H9 (cell line): ENCODE measurements at regions not wholly inside any gene's neighbourhood (a gene's known extent, or its start where the extent isn't known, plus 50 kb on each side); places are given as distances from the start of the nearest gene placed in this dataset.

Source experiments
- DNase-seq: peaks from one replicate; pipeline ENCODE4 v3.0.0-alpha.2; 2017
- H2AFZ ChIP-seq: one replicate; pipeline ENCODE4 v1.6.1; 2013; ENCODE audit warnings: mild to moderate bottlenecking, low read length, control low read depth, moderate library complexity
- H2AK5ac ChIP-seq: 2 replicates; pipeline ENCODE4 v1.6.1; 2013; ENCODE audit warnings: low read length, control low read depth, mixed read lengths; ENCODE audit not compliant: insufficient read length
- H2BK120ac ChIP-seq: one replicate; pipeline ENCODE4 v1.6.1; 2013; ENCODE audit warnings: low read depth, mild to moderate bottlenecking, low read length, control low read depth, inconsistent platforms; ENCODE audit not compliant: poor library complexity, severe bottlenecking
- H2BK12ac ChIP-seq: 2 replicates; pipeline ENCODE4 v1.6.1; 2013; ENCODE audit warnings: low read length, control low read depth, mixed read lengths, low read depth; ENCODE audit not compliant: insufficient read length
- H2BK15ac ChIP-seq: 2 replicates; pipeline ENCODE4 v1.6.1; 2013; ENCODE audit warnings: low read depth, low read length, control low read depth
- H2BK20ac ChIP-seq: one replicate; pipeline ENCODE4 v1.6.1; 2013; ENCODE audit warnings: low read depth, mild to moderate bottlenecking, low read length, control low read depth, inconsistent platforms; ENCODE audit not compliant: poor library complexity, severe bottlenecking
- H2BK5ac ChIP-seq: 2 replicates; pipeline ENCODE4 v1.6.1; 2013; ENCODE audit warnings: low read length, control low read depth, mixed read lengths; ENCODE audit not compliant: insufficient read length
- H3K14ac ChIP-seq: 2 replicates; pipeline ENCODE4 v1.6.1; 2013; ENCODE audit warnings: low read length, control low read depth; ENCODE audit not compliant: insufficient read depth
- H3K18ac ChIP-seq: 2 replicates; pipeline ENCODE4 v1.6.1; 2013; ENCODE audit warnings: low read depth, mild to moderate bottlenecking, mixed read lengths, low read length, control low read depth; ENCODE audit not compliant: insufficient read length
- H3K23ac ChIP-seq: 2 replicates; pipeline ENCODE4 v1.6.1; 2013; ENCODE audit warnings: low read length, control low read depth, mixed read lengths, low read depth; ENCODE audit not compliant: insufficient read length
- H3K23me2 ChIP-seq: 2 replicates; pipeline ENCODE4 v1.6.1; 2013; ENCODE audit warnings: low read depth, mild to moderate bottlenecking, mixed read lengths, low read length, control low read depth; ENCODE audit not compliant: insufficient read length, poor library complexity, severe bottlenecking
- H3K27ac ChIP-seq: 2 replicates; pipeline ENCODE4 v1.5.1; 2013; ENCODE audit warnings: low read length, control low read depth, mixed read lengths, low read depth; ENCODE audit not compliant: insufficient read length
- H3K27me3 ChIP-seq: 2 replicates; pipeline ENCODE4 v1.6.1; 2013; ENCODE audit warnings: low read length, control low read depth, inconsistent platforms; ENCODE audit not compliant: insufficient read depth
- H3K4ac ChIP-seq: 2 replicates; pipeline ENCODE4 v1.6.1; 2013; ENCODE audit warnings: low read depth, mild to moderate bottlenecking, control low read depth, inconsistent platforms, low read length, moderate library complexity
- H3K4me1 ChIP-seq: 2 replicates; pipeline ENCODE4 v1.6.1; 2013; ENCODE audit warnings: low read length, control low read depth, inconsistent platforms; ENCODE audit not compliant: insufficient read depth
- H3K4me2 ChIP-seq: 2 replicates; pipeline ENCODE4 v1.6.1; 2013; ENCODE audit warnings: low read length, control low read depth, mixed read lengths; ENCODE audit not compliant: insufficient read length, insufficient read depth
- H3K56ac ChIP-seq: 2 replicates; pipeline ENCODE4 v1.6.1; 2013; ENCODE audit warnings: low read depth, mild to moderate bottlenecking, mixed read lengths, low read length, control low read depth; ENCODE audit not compliant: insufficient read length
- H3K79me1 ChIP-seq: 2 replicates; pipeline ENCODE4 v1.6.1; 2013; ENCODE audit warnings: low read depth, mild to moderate bottlenecking, moderate library complexity, low read length, control low read depth, inconsistent platforms; ENCODE audit not compliant: insufficient read depth, poor library complexity, severe bottlenecking
- H3K79me2 ChIP-seq: 2 replicates; pipeline ENCODE4 v1.6.1; 2013; ENCODE audit warnings: low read length, control low read depth, inconsistent platforms; ENCODE audit not compliant: insufficient read depth
- H3K9ac ChIP-seq: 2 replicates; pipeline ENCODE4 v1.6.1; 2013; ENCODE audit warnings: low read length, control low read depth, mixed read lengths; ENCODE audit not compliant: insufficient read length; ENCODE audit errors: extremely low read depth
- H3K9me3 ChIP-seq: one replicate; pipeline ENCODE4 v1.6.1; 2013; ENCODE audit warnings: low read depth, low read length, inconsistent platforms; ENCODE audit not compliant: control insufficient read depth
- H3T11ph ChIP-seq: one replicate; pipeline ENCODE4 v1.6.1; 2013; ENCODE audit warnings: mild to moderate bottlenecking, low read length, control low read depth, inconsistent platforms
- H4K20me1 ChIP-seq: one replicate; pipeline ENCODE4 v1.6.1; 2013; ENCODE audit not compliant: control insufficient read depth, insufficient read length, insufficient read depth
- H4K5ac ChIP-seq: 2 replicates; pipeline ENCODE4 v1.6.1; 2013; ENCODE audit warnings: low read depth, mild to moderate bottlenecking, mixed read lengths, low read length, control low read depth; ENCODE audit not compliant: insufficient read length
- H4K8ac ChIP-seq: replicated peaks from 2 replicates; pipeline ENCODE4 v1.6.1; 2013; ENCODE audit warnings: low read length, control low read depth, mixed read lengths, low read depth; ENCODE audit not compliant: insufficient read length
- H4K91ac ChIP-seq: 2 replicates; pipeline ENCODE4 v1.6.1; 2013; ENCODE audit warnings: low read depth, mild to moderate bottlenecking, moderate library complexity, mixed read lengths, low read length, control low read depth; ENCODE audit not compliant: insufficient read length
- H3K27ac Mint-ChIP-seq, 3 experiments: 2 replicates in 2 of 3; 3 replicates in 1 of 3; pipeline ENCODE4 v1.8.0; 2020 to 2021; ENCODE audit warnings: mixed read lengths in 3 of 3, mild to moderate bottlenecking in 1 of 3, moderate library complexity in 1 of 3
- H3K27me3 Mint-ChIP-seq: 2 replicates; pipeline ENCODE4 v1.8.0; 2021; ENCODE audit warnings: low read depth, mild to moderate bottlenecking, moderate library complexity, mixed read lengths
- H3K36me3 Mint-ChIP-seq, 3 experiments: 2 replicates in 2 of 3; 3 replicates in 1 of 3; pipeline ENCODE4 v1.8.0; 2020 to 2021; ENCODE audit warnings: low read depth in 3 of 3, mixed read lengths in 3 of 3; ENCODE audit not compliant: insufficient read depth in 1 of 3
- H3K4me1 Mint-ChIP-seq, 2 experiments: 2 replicates each; pipeline ENCODE4 v1.8.0; 2020; ENCODE audit warnings: mixed read lengths in 2 of 2
- H3K4me3 Mint-ChIP-seq, 2 experiments: 2 replicates in 1 of 2; 3 replicates in 1 of 2; pipeline ENCODE4 v1.8.0; 2020 to 2021; ENCODE audit warnings: mild to moderate bottlenecking in 2 of 2, mixed read lengths in 2 of 2, moderate library complexity in 1 of 2
- H3K9me3 Mint-ChIP-seq, 2 experiments: 2 replicates in 1 of 2; 3 replicates in 1 of 2; pipeline ENCODE4 v1.8.0; 2020; ENCODE audit warnings: mild to moderate bottlenecking in 2 of 2, mixed read lengths in 2 of 2, moderate library complexity in 1 of 2
- CTCF ChIP-seq: fragments of 200-600 bp; sonication (generic); conservative IDR thresholded peaks from 3 replicates; pipeline ENCODE4 v1.8.0; 2021; ENCODE audit warnings: antibody characterized with exemption, mild to moderate bottlenecking
- WGBS: extraction: QIAGEN DNeasy Blood & Tissue Kit; methylation state at CpG from one replicate; pipeline ENCODE4 v1.1.7; 2013; ENCODE audit warnings: missing lambda C conversion rate, low lambda C conversion rate, mixed read lengths; ENCODE audit not compliant: insufficient read length; ENCODE audit errors: extremely low coverage; 5-methylcytosine and 5-hydroxymethylcytosine counted together

- Histone ChIP-seq H3K56ac (no peak overlapping the region), H2BK120ac (no peak overlapping the region), H3T11ph (no peak overlapping the region)
Measured at GRCh38 chr5:167892352-167893115, 398.9 kb upstream of the WWC1 start.

More at GRCh38 chr5:167892352-167893115, 398.9 kb upstream of the WWC1 start:
- Histone ChIP-seq H2BK12ac (no peak overlapping the region), H2BK15ac (no peak overlapping the region), H3K27me3 (no peaks in the 10 kb centered on the region), H4K8ac (no peak overlapping the region), H3K4ac (no peak overlapping the region), H2BK5ac (no peak overlapping the region), H3K18ac (no peak overlapping the region), H3K9ac (no peak overlapping the region), H3K23ac (no peak overlapping the region), H3K79me2 (no peaks in the 10 kb centered on the region), H2BK20ac (no peak overlapping the region), H2AFZ (no peak overlapping the region), H4K91ac (no peak overlapping the region), H3K79me1 (no peaks in the 10 kb centered on the region), H3K4me2 (no peak overlapping the region), H3K27ac (no peak overlapping the region), H3K4me1 (peaks cover 4% of the 10 kb centered on the region; the same call in 1 of the 2 replicates), H2AK5ac (no peak overlapping the region), H4K5ac (no peak overlapping the region), H4K20me1 (no peaks in the 10 kb centered on the region), H3K9me3 (no peaks in the 10 kb centered on the region), H3K23me2 (no peaks in the 10 kb centered on the region), H3K14ac (no peak overlapping the region)
- no peak for DNase-seq
- Mint-ChIP-seq H3K4me3 (no peak overlapping the region), H3K4me1 (peaks cover 40 to 42% of the 10 kb centered on the region in 2 experiments), H3K36me3 (peaks cover 0 to 2% (median 0%) of the 10 kb centered on the region in 3 experiments; a peak in 3 of 7 replicates), H3K27me3 (no peaks in the 10 kb centered on the region; the same call in 1 of the 2 replicates), H3K27ac (no peak overlapping the region), H3K9me3 (peaks cover 3 to 6% of the 10 kb centered on the region in 2 experiments; a peak in 3 of 5 replicates)
- WGBS: no CpG with 5 or more reads among the region's 3 CpGs
- no peak for TF ChIP-seq CTCF
